ENCODE measurements at regions not wholly inside any gene's neighbourhood (a gene's known extent, or its start where the extent isn't known, plus 50 kb on each side); places are given as distances from the start of the nearest gene placed in this dataset.
"Not testable (repeated sequence)": the region's sequence is repeated elsewhere in the genome, so short reads cannot be mapped to it uniquely, and the experiment has no call there.

- DNase-seq, result not testable (repeated sequence)
Observed at GRCh38 chr1:149157409-149157808, 54.1 kb upstream of the NBPF9 start.

- DNase-seq, result not testable (repeated sequence)
Observed at GRCh38 chr1:149158308-149158707, 55.0 kb upstream of the NBPF9 start.

GRCh38 chr1:149163063-149163444 lies 59.7 kb upstream of the NBPF9 start:
- not testable (repeated sequence) for DNase-seq

GRCh38 chr1:149174765-149175164 lies 71.4 kb upstream of the NBPF9 start:
- not testable (repeated sequence) for DNase-seq

- DNase-seq, result not testable (repeated sequence)
Observed at GRCh38 chr1:149175812-149176211, 72.5 kb upstream of the NBPF9 start.

GRCh38 chr1:149176453-149177316 lies 73.3 kb upstream of the NBPF9 start:
- DNase-seq, result not testable (repeated sequence)

GRCh38 chr1:149190742-149191141 lies 87.4 kb upstream of the NBPF9 start:
- DNase-seq, result not testable (repeated sequence)

- DNase-seq, result not testable (repeated sequence)
Observed at GRCh38 chr1:149196651-149197050, 93.3 kb upstream of the NBPF9 start.

GRCh38 chr1:149200567-149200966 lies 97.2 kb upstream of the NBPF9 start:
- not testable (repeated sequence) for DNase-seq

GRCh38 chr1:149202283-149202682 lies 98.9 kb upstream of the NBPF9 start:
- DNase-seq, result not testable (repeated sequence)

GRCh38 chr1:149204396-149204795 lies 101.0 kb upstream of the NBPF9 start:
- DNase-seq, result not testable (repeated sequence)

- DNase-seq, result not testable (repeated sequence)
Observed at GRCh38 chr1:149208836-149209235, 105.5 kb upstream of the NBPF9 start.

- not testable (repeated sequence) for DNase-seq
Observed at GRCh38 chr1:149211757-149212420, 108.5 kb upstream of the NBPF9 start.

GRCh38 chr1:149212946-149213345 lies 109.6 kb upstream of the NBPF9 start:
- DNase-seq, result not testable (repeated sequence)

- not testable (repeated sequence) for DNase-seq
Observed at GRCh38 chr1:149213673-149214072, 110.3 kb upstream of the NBPF9 start.

- not testable (repeated sequence) for DNase-seq
Observed at GRCh38 chr1:149218080-149218988, 115.0 kb upstream of the NBPF9 start.

GRCh38 chr1:149219539-149219938 lies 116.2 kb upstream of the NBPF9 start:
- not testable (repeated sequence) for DNase-seq

GRCh38 chr1:149220463-149221074 lies 117.2 kb upstream of the NBPF9 start:
- not testable (repeated sequence) for DNase-seq

GRCh38 chr1:149227933-149228665 lies 124.7 kb upstream of the NBPF9 start:
- DNase-seq, result not testable (repeated sequence)

- not testable (repeated sequence) for DNase-seq
Observed at GRCh38 chr1:149228672-149229585, 125.6 kb upstream of the NBPF9 start.
